RWPE2 (cell line): ENCODE measurements at regions not wholly inside any gene's neighbourhood (a gene's known extent, or its start where the extent isn't known, plus 50 kb on each side); places are given as distances from the start of the nearest gene placed in this dataset.

Source experiments
- ATAC-seq: fragments of 200-7000 bp; cut with Tn5 transposase; 3 replicates; pipeline ENCODE4 v1.9.1; 2021; ENCODE audit warnings: low read depth
- DNase-seq: peaks from one replicate; pipeline ENCODE4 v3.0.0-alpha.2; 2020; ENCODE audit warnings: low spot score
- H3K27ac ChIP-seq: fragments of 450-650 bp; 2 replicates; pipeline ENCODE4 v1.5.1; 2017; ENCODE audit warnings: mild to moderate bottlenecking; ENCODE audit not compliant: poor library complexity, severe bottlenecking
- H3K27me3 ChIP-seq: fragments of 250-450 bp; sonication (Bioruptor Pico); 2 replicates; pipeline ENCODE4 v1.5.1; 2021; ENCODE audit warnings: mild to moderate bottlenecking, moderate library complexity; ENCODE audit not compliant: insufficient read depth, poor library complexity, severe bottlenecking
- H3K36me3 ChIP-seq: fragments of 250-450 bp; sonication (Bioruptor Pico); 2 replicates; pipeline ENCODE4 v1.5.1; 2020; ENCODE audit warnings: low read depth, mild to moderate bottlenecking, moderate library complexity
- H3K4me1 ChIP-seq: fragments of 250-450 bp; sonication (Bioruptor Pico); 2 replicates; pipeline ENCODE4 v1.5.1; 2021; ENCODE audit warnings: mild to moderate bottlenecking, moderate library complexity; ENCODE audit not compliant: insufficient read depth, poor library complexity, severe bottlenecking
- H3K4me3 ChIP-seq: fragments of 250-450 bp; sonication (Bioruptor Pico); 2 replicates; pipeline ENCODE4 v1.5.1; 2021; ENCODE audit warnings: mild to moderate bottlenecking, moderate library complexity; ENCODE audit not compliant: severe bottlenecking
- H3K9me3 ChIP-seq: fragments of 250-450 bp; sonication (Bioruptor Pico); 2 replicates; pipeline ENCODE4 v1.5.1; 2021; ENCODE audit warnings: mild to moderate bottlenecking, moderate library complexity; ENCODE audit not compliant: severe bottlenecking
- CTCF ChIP-seq: fragments of 450-650 bp; IDR thresholded peaks from one replicate; pipeline ENCODE4 v1.5.1; 2017; ENCODE audit warnings: mild to moderate bottlenecking, moderate library complexity; ENCODE audit not compliant: poor library complexity, severe bottlenecking

GRCh38 chr4:126725906-126726305 is 906.9 kb upstream of the INTU start:
- H3K27ac ChIP-seq = no peak overlapping the region
- H3K4me1 ChIP-seq = no peaks in the 10 kb centered on the region
- no peaks in the 10 kb centered on the region for H3K27me3 ChIP-seq
- ATAC-seq (no peak), DNase-seq (no peak)
- no peak overlapping the region for H3K4me3 ChIP-seq
- H3K9me3 ChIP-seq = no peaks in the 10 kb centered on the region
- no peak for TF ChIP-seq CTCF
- no peaks in the 10 kb centered on the region for H3K36me3 ChIP-seq

- ATAC-seq = peak; percentile 76
- no peaks in the 10 kb centered on the region for H3K27me3 ChIP-seq
- H3K36me3 ChIP-seq = no peaks in the 10 kb centered on the region
- no peak overlapping the region for H3K4me3 ChIP-seq
- DNase-seq = no peak
- H3K9me3 ChIP-seq = no peaks in the 10 kb centered on the region
- H3K27ac ChIP-seq = no peak overlapping the region
- TF ChIP-seq CTCF = no peak
- no peaks in the 10 kb centered on the region for H3K4me1 ChIP-seq
These were observed 905.3 kb upstream of the INTU start for GRCh38 chr4:126727461-126727860.

- no peaks in the 10 kb centered on the region for H3K4me1 ChIP-seq
- DNase-seq = no peak
- no peaks in the 10 kb centered on the region for H3K9me3 ChIP-seq
- no peaks in the 10 kb centered on the region; the same call in 1 of the 2 replicates for H3K36me3 ChIP-seq
- H3K4me3 ChIP-seq = no peak overlapping the region
- no peak for TF ChIP-seq CTCF
- no peak for ATAC-seq
- no peak overlapping the region for H3K27ac ChIP-seq
- H3K27me3 ChIP-seq = no peaks in the 10 kb centered on the region
These were observed 901.7 kb upstream of the INTU start for GRCh38 chr4:126731062-126731461.

- ATAC-seq (peak; percentile 70), DNase-seq (no peak)
- TF ChIP-seq CTCF = no peak
- no peaks in the 10 kb centered on the region for H3K4me1 ChIP-seq
- H3K27ac ChIP-seq = no peak overlapping the region
- H3K4me3 ChIP-seq = no peak overlapping the region
- H3K9me3 ChIP-seq = no peaks in the 10 kb centered on the region
- no peaks in the 10 kb centered on the region; the same call in 1 of the 2 replicates for H3K36me3 ChIP-seq
- no peaks in the 10 kb centered on the region for H3K27me3 ChIP-seq
These were observed 899.5 kb upstream of the INTU start for GRCh38 chr4:126733301-126733700.

GRCh38 chr4:126734465-126734864 is 898.3 kb upstream of the INTU start:
- ATAC-seq = no peak
- Histone ChIP-seq H3K4me1 (no peaks in the 10 kb centered on the region), H3K27me3 (no peaks in the 10 kb centered on the region), H3K4me3 (no peak overlapping the region), H3K27ac (no peak overlapping the region), H3K9me3 (no peaks in the 10 kb centered on the region), H3K36me3 (no peaks in the 10 kb centered on the region; the same call in 1 of the 2 replicates)
- TF ChIP-seq CTCF = no peak
- DNase-seq = no peak
